Uterus (tissue), 2 donors: ENCODE measurements at regions not wholly inside any gene's neighbourhood (a gene's known extent, or its start where the extent isn't known, plus 50 kb on each side); places are given as distances from the start of the nearest gene placed in this dataset.

Experiments
- POLR2A ChIP-seq, 2 donors: fragments of 450-650 bp; IDR thresholded peaks; one replicate each; pipeline ENCODE4 v1.6.1; 2016; ENCODE audit warnings: antibody characterized with exemption in 2 of 2, mild to moderate bottlenecking in 1 of 2, moderate library complexity in 1 of 2
- TF ChIP-seq, protein P1 (sequence below), 4 experiments: fragments of 200-600 bp in 2 of 4; fragments of 450-650 bp in 2 of 4; sonication (generic) in 2 of 4; IDR thresholded peaks; one replicate each; pipeline ENCODE4 v1.5.1; 2016 to 2019; ENCODE audit warnings: antibody characterized with exemption in 4 of 4, mild to moderate bottlenecking in 2 of 4, moderate library complexity in 1 of 4

DNA sequence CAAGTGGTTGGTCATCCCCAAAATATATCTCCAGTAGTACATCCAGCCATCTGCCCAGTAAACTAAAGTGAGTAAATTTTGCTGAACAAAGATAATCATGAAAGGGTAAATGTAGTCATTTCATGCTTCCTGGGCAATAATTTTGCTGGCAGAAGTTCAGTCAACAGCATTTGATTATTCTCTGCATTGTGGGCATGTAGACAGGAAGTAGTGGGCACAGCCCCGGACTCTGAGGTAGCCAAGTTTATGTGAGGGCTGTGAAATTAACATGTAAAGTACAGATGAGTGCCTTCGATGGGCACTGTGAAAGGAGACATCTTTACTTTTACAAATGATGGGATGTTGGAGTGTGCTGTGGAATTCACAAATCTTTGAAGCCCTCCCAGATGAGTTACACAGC, 312.2 kb upstream of the MTNR1B start:
- TF ChIP-seq, protein P1, sequence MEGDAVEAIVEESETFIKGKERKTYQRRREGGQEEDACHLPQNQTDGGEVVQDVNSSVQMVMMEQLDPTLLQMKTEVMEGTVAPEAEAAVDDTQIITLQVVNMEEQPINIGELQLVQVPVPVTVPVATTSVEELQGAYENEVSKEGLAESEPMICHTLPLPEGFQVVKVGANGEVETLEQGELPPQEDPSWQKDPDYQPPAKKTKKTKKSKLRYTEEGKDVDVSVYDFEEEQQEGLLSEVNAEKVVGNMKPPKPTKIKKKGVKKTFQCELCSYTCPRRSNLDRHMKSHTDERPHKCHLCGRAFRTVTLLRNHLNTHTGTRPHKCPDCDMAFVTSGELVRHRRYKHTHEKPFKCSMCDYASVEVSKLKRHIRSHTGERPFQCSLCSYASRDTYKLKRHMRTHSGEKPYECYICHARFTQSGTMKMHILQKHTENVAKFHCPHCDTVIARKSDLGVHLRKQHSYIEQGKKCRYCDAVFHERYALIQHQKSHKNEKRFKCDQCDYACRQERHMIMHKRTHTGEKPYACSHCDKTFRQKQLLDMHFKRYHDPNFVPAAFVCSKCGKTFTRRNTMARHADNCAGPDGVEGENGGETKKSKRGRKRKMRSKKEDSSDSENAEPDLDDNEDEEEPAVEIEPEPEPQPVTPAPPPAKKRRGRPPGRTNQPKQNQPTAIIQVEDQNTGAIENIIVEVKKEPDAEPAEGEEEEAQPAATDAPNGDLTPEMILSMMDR (IDR thresholded peaks at IDR 0.05), result no peak
- no peak for TF ChIP-seq POLR2A (IDR thresholded peaks at IDR 0.05)
